HUDEP-2 (cell line): ENCODE measurements at regions not wholly inside any gene's neighbourhood (a gene's known extent, or its start where the extent isn't known, plus 50 kb on each side); places are given as distances from the start of the nearest gene placed in this dataset.

ENCODE experiments used
- DNase-seq, 76 experiments: peaks; one replicate each; lab custom pipeline; 2025; ENCODE audit not compliant: unreplicated experiment in 76 of 76; lab: John Stamatoyannopoulos, UW

GRCh38 chr6:76706086-76706485 is 633.6 kb upstream of the IMPG1 start:
- DNase-seq, result no peak

- DNase-seq, result no peak
Observed at GRCh38 chr6:76703786-76704185, 631.3 kb upstream of the IMPG1 start.

GRCh38 chr6:76703285-76703684 is 630.8 kb upstream of the IMPG1 start:
- DNase-seq, result no peak

GRCh38 chr6:76702187-76702586 is 629.7 kb upstream of the IMPG1 start:
- no peak for DNase-seq

GRCh38 chr6:76701610-76702009 is 629.1 kb upstream of the IMPG1 start:
- DNase-seq, result no peak

- no peak for DNase-seq
Observed at GRCh38 chr6:76697585-76697984, 625.1 kb upstream of the IMPG1 start.

GRCh38 chr6:76694795-76695194 is 622.3 kb upstream of the IMPG1 start:
- no peak for DNase-seq

GRCh38 chr6:76684875-76685274 is 612.4 kb upstream of the IMPG1 start:
- no peak for DNase-seq

GRCh38 chr6:76683985-76684384 is 611.5 kb upstream of the IMPG1 start:
- no peak for DNase-seq

- DNase-seq, result peak in 3 of 76 experiments; percentile 1 to 13 (median 4)
Observed at GRCh38 chr6:76682842-76683241, 610.4 kb upstream of the IMPG1 start.

- DNase-seq, result no peak
Observed at GRCh38 chr6:76681781-76682180, 609.3 kb upstream of the IMPG1 start.

- DNase-seq, result no peak
Observed at GRCh38 chr6:76677017-76677416, 604.6 kb upstream of the IMPG1 start.

GRCh38 chr6:76671751-76672150 is 599.3 kb upstream of the IMPG1 start:
- no peak for DNase-seq

GRCh38 chr6:76644231-76644630 is 571.8 kb upstream of the IMPG1 start:
- DNase-seq, result no peak

GRCh38 chr6:76639941-76640340 is 567.5 kb upstream of the IMPG1 start:
- DNase-seq, result no peak

- DNase-seq, result no peak
Observed at GRCh38 chr6:76634695-76635094, 562.2 kb upstream of the IMPG1 start.

- peak in 5 of 76 experiments; percentile 1 to 16 (median 2) for DNase-seq
Observed at GRCh38 chr6:76633259-76633658, 560.8 kb upstream of the IMPG1 start.

GRCh38 chr6:76631622-76632021 is 559.2 kb upstream of the IMPG1 start:
- DNase-seq, result no peak

- no peak for DNase-seq
Observed at GRCh38 chr6:76615395-76615794, 542.9 kb upstream of the IMPG1 start.

GRCh38 chr6:76612954-76613353 is 540.5 kb upstream of the IMPG1 start:
- DNase-seq, result no peak

- DNase-seq, result no peak
Observed at GRCh38 chr6:76609160-76609559, 536.7 kb upstream of the IMPG1 start.

- no peak for DNase-seq
Observed at GRCh38 chr6:76594109-76594508, 521.6 kb upstream of the IMPG1 start.

- no peak for DNase-seq
Observed at GRCh38 chr6:76593668-76594067, 521.2 kb upstream of the IMPG1 start.

- DNase-seq, result no peak
Observed at GRCh38 chr6:76592566-76592965, 520.1 kb upstream of the IMPG1 start.
